ENCODE measurements at regions not wholly inside any gene's neighbourhood (a gene's known extent, or its start where the extent isn't known, plus 50 kb on each side); places are given as distances from the start of the nearest gene placed in this dataset.

DNA sequence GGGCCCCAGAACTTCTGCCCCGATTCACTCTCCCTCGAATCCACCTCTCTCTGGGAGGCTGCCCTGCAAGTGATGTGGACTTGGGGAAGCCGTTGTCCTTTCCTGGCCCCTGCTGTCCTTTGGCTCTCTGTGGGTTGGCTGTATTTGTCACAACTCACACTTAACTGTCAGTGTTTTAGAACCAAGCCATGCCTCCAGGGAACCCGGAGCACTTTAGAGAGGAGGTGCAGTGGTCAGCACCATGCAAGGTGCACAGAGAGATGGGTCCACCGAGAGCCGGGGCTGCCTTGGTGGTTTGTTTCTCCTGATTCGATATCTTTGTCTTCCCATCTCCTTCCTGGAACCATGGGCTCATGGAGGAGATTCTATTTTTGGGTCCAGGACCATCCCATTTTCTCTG is 129.5 kb upstream of the RTL1 start:
- CTCF ChIA-PET: no interaction called here
- H3K4me3 ChIP-seq (ENCODE audit: low read depth, low read length): no peak overlapping the region
- no peak for DNase-seq (ENCODE audit: low read depth, low spot score)
- TF ChIP-seq, protein P1, sequence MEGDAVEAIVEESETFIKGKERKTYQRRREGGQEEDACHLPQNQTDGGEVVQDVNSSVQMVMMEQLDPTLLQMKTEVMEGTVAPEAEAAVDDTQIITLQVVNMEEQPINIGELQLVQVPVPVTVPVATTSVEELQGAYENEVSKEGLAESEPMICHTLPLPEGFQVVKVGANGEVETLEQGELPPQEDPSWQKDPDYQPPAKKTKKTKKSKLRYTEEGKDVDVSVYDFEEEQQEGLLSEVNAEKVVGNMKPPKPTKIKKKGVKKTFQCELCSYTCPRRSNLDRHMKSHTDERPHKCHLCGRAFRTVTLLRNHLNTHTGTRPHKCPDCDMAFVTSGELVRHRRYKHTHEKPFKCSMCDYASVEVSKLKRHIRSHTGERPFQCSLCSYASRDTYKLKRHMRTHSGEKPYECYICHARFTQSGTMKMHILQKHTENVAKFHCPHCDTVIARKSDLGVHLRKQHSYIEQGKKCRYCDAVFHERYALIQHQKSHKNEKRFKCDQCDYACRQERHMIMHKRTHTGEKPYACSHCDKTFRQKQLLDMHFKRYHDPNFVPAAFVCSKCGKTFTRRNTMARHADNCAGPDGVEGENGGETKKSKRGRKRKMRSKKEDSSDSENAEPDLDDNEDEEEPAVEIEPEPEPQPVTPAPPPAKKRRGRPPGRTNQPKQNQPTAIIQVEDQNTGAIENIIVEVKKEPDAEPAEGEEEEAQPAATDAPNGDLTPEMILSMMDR (IDR thresholded peaks at IDR 0.05; ENCODE audit: insufficient read depth, low read length, missing control alignments): no peak
- POLR2A ChIA-PET: no interaction called here

GRCh38 chr14:101033446-101034165 is 130.1 kb upstream of the RTL1 start:
- TF ChIP-seq, protein P1 (IDR thresholded peaks at IDR 0.05; ENCODE audit: insufficient read depth, low read length, missing control alignments): no peak
- ChIA-PET CTCF (no interaction called here), POLR2A (no interaction called here)
- no peak for DNase-seq (ENCODE audit: low read depth, low spot score)
- no peak overlapping the region for H3K4me3 ChIP-seq (ENCODE audit: low read depth, low read length)

GRCh38 chr14:101034986-101035385 is 131.5 kb upstream of the RTL1 start:
- CTCF ChIA-PET: no interaction called here
- no peak overlapping the region for H3K4me3 ChIP-seq (ENCODE audit: low read depth, low read length)
- DNase-seq (ENCODE audit: low read depth, low spot score): no peak
- TF ChIP-seq, protein P1 (IDR thresholded peaks at IDR 0.05; ENCODE audit: insufficient read depth, low read length, missing control alignments): no peak
- POLR2A ChIA-PET: no interaction called here

- POLR2A ChIA-PET: no interaction called here
- DNase-seq (ENCODE audit: low read depth, low spot score): no peak
- no peak overlapping the region for H3K4me3 ChIP-seq (ENCODE audit: low read depth, low read length)
- CTCF ChIA-PET: interaction anchor here (0.8 kb wide), 1 partner anchor 14 kb away, joined by 3 read pairs; no protein-coding TSS in a partner anchor
- TF ChIP-seq, protein P1 (IDR thresholded peaks at IDR 0.05; ENCODE audit: insufficient read depth, low read length, missing control alignments): no peak
Measured at GRCh38 chr14:101035466-101036225, 132.1 kb upstream of the RTL1 start.

GRCh38 chr14:101037021-101037817 is 133.7 kb upstream of the RTL1 start:
- no peak for DNase-seq (ENCODE audit: low read depth, low spot score)
- TF ChIP-seq, protein P1 (IDR thresholded peaks at IDR 0.05; ENCODE audit: insufficient read depth, low read length, missing control alignments): no peak
- ChIA-PET POLR2A (no interaction called here), CTCF (no interaction called here)
- H3K4me3 ChIP-seq (ENCODE audit: low read depth, low read length): no peak overlapping the region

Measured in AG04449 (cell line).